GM18951 (cell line): ENCODE measurements at regions not wholly inside any gene's neighbourhood (a gene's known extent, or its start where the extent isn't known, plus 50 kb on each side); places are given as distances from the start of the nearest gene placed in this dataset.
A peak's percentile ranks its signal among the peaks of the same experiment; 100 is the strongest.
"Not testable (repeated sequence)": the region's sequence is repeated elsewhere in the genome, so short reads cannot be mapped to it uniquely, and the experiment has no call there.

Experiments
- POLR2A ChIP-seq: IDR thresholded peaks from 4 replicates; pipeline ENCODE4 v1.6.1; 2011; ENCODE audit warnings: mild to moderate bottlenecking; ENCODE audit not compliant: insufficient read length, insufficient read depth; ENCODE audit errors: extremely low read depth
- in situ Hi-C: fragments of 300-500 bp; cut with MboI; formaldehyde crosslinking; loops from one replicate; pipeline ENCODE4 v1.12.0; 2022; ENCODE audit warnings: low sequenced_read_pairs, mixed read lengths, inconsistent platforms; ENCODE audit not compliant: unreplicated experiment

DNA sequence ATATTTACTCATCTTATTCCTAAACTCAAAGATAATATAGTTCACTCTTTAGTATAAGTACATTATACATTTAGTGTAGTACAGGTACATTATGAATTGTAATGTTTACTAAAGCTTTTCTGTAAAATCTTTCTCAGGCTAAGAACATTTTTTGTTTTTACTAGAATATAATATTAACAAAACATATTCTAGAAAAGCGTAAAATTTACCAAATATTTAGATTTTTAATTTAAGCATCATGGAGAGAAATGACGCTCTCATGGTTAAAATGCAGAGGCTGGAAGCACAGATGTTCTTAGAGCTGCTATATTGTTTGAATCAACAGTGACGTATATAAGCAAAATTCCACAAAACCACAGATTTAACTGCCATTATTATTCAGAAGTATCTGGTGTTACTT lies 54.7 kb upstream of the NBPF15 start:
- in situ Hi-C loops = not testable (repeated sequence)

DNA sequence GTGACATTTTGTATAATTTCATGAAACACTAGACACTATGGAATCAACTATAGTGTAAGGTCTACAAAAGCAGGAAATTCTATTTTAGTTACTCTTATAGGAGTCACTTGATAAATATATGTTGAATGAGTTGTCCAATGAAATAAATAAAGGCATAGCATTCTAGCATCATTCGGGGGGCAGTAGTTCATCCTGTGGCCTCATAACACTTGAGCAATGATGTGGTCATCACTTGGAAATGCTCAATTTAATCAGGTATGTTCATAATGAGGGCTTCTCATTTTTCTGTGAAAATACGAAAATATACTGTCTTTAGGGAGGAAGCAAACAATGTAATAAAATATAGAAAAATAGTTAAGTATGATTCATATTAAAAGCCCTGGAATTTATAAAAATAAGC lies 55.4 kb upstream of the NBPF15 start:
- in situ Hi-C loops = not testable (repeated sequence)

DNA sequence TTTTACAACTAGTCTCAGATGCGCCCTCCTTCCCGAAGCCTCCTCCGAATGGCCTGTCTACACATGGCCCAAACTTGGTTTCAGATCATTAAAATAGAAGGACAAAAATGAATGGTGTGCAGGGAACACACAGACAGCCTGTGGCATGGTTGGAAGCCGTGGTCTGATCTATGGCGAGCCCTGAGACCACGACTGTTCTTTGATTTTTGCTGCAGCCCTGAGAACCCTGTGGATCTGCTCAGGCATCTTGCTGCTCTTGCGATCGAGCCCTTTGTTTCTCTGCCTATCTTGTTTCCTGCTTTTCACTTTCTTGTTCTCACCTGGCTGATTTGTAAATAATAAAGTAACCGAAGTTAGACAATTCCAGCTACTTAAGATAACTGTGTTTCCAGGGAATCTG lies 57.0 kb upstream of the NBPF15 start:
- in situ Hi-C loops = not testable (repeated sequence)

DNA sequence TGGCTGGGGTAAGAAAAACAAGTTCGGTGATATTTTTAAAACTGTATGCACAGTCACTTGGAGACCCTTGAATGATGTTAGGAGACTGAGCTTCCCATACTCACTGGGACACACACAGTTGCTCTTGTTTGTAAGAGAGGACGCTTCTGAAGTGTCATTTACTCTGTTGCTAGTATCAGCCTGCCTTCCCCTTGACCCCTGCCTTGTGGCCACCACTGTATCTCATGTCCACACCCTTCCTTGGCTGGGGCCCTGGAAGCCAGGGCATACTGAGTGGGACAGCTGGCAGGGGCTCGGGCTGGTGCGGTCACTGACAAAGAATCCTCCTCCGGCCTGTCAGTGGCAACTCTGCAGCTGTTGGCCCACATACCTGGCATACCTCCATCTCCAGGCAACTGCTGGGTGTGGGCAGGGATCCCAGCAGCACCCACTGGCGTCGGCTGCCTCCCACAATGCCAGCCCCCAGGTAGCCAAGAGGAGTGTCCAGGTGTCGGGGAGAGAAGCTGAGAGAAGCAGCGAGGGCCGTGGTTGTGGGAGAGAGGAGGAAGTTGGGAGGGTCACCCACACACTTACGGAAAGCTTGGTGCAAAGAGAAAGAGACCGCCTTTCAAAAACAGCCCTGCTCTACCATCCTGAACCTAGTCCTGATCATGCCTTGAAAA lies 58.2 kb upstream of the NBPF15 start:
- in situ Hi-C loops = not testable (repeated sequence)

DNA sequence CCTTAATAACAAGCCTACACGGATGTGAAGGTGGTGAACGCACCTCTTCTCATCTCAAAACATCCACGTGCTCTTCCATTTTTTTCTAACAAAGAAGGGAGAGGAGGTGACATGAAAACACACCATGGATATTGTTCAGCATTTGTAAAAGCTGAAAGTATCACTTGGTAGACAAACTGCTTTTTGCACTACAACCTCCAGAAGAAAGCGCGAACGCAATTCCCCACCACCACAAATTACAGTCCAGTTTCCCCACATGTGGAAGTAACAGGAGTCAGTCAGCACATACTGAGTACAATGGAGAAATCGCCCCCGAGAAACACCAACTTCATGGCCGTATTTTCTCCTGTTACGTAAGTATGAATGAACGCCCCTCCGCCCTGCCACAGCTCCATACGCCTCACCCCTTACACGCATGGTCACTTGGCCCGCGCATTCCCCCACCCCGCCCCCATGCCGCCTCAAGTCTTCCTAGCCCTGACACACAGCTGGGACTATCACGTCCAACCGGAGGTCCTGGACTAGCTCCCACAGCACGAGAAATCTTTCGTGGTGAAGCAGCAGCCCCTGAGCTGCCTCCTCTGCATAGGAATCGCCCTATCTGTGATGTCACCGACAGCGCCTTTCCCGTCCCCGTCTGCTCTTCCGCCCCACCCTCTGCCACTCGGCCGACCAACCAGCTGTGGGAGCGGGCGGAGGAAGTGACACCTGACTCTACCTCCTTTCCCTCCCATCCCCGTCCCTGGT lies 62.4 kb upstream of the NBPF15 start:
- in situ Hi-C loops = not testable (repeated sequence)
- peak; percentile 66 for TF ChIP-seq POLR2A

DNA sequence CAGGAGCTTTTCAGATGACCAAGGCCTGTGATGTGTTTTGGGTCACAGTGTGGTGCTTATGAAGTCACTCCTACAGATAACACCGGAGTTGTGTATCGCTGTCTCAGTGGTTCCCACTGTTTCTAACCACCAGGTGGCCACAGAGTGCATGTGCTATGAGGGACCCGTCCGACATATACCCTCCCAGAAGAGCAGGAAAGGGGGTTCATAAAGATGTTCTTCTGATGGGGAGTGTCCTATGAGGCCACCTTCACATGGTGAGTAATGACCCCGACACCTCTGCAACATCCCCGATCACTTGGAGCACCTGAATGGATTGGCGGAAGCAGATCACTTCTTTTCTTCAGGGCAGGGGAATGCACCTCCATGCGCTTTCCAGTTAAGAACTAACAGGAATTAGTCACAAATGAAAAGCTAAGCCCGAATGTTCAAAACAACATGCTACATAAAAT lies 60.5 kb upstream of the PPIAL4F start:
- in situ Hi-C loops = loop anchor here (25.0 kb wide), 1 partner anchor 1855 kb away; no protein-coding TSS in a partner anchor

DNA sequence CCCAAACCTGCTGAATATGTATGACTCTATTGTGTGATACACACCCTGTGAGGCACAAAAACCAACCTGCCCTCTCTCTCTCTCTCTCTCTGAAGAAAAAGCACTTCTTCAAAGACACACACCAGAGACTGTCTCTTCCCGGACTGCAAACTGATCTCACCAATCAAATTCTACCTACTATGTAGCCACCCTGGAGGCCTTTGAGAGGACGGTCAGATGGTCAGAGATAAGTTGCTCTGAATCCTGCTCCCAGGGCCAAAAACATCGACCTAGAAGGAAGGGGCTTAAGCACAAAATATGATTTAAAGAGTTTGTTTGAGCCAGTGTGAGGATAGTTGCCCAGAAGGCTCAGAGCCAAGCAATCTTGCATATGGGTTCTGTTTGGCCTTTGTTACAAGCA lies 59.2 kb upstream of the PPIAL4F start:
- in situ Hi-C loops = loop anchor here (25.0 kb wide), 1 partner anchor 1854 kb away; no protein-coding TSS in a partner anchor

DNA sequence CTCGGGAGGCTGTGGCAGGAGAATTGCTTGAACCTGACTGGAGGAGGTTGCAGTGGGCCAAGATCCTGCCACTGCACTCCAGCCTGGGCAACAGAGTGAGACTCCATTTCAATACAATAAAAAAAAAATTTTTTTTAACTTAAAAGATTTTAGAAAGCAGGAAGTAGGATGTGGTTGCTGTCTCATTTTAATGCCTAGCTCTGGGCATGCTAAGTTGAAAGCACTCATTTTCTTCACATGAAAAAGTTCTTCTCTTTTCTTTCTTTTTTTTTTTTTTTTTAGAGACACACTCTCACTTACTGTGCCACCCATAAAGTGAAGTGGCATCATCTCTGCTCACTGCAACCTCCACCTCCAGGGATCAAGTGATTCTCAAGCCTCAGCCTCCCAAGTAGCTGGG lies 58.4 kb upstream of the PPIAL4F start:
- in situ Hi-C loops = loop anchor here (25.0 kb wide), 1 partner anchor 1853 kb away; no protein-coding TSS in a partner anchor

DNA sequence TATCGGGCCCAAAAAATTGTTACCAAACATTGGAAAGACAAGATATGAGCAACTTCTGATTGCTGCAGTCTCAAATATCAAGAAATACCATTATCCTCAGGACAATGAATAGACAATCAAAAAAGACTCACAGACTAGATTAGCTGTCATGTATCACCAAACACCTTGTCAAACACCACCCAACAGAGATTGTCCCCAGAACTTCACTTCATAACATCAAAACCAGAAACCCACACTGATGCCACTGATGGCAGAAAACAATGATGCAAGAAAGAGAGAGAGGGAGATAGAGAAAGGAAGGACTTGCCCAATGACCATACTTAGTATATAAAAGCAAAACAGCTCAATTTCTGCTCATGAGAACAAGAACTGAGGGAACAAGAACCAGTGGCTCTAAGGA lies 56.0 kb upstream of the PPIAL4F start:
- in situ Hi-C loops = loop anchor here (25.0 kb wide), 1 partner anchor 1851 kb away; no protein-coding TSS in a partner anchor

DNA sequence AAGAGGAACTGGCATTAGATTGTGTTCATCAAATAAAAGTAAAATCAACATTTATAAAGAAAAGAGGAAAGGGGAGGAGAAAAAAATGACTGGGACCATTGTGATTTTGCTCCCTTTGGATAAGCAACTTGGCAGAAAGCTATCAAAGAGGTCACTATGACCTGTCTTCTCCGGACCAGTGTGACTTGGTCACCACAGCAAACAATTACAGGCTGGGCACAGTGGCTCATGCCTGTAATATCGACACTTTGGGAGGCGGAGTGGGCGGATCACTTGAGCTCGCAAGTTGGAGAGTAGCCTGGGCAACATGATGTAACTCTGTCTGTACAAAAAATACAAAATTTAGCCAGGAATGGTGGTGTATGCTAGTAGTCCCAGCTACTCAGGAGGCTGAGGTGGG lies 55.5 kb upstream of the PPIAL4F start:
- in situ Hi-C loops = loop anchor here (25.0 kb wide), 1 partner anchor 1850 kb away; no protein-coding TSS in a partner anchor

DNA sequence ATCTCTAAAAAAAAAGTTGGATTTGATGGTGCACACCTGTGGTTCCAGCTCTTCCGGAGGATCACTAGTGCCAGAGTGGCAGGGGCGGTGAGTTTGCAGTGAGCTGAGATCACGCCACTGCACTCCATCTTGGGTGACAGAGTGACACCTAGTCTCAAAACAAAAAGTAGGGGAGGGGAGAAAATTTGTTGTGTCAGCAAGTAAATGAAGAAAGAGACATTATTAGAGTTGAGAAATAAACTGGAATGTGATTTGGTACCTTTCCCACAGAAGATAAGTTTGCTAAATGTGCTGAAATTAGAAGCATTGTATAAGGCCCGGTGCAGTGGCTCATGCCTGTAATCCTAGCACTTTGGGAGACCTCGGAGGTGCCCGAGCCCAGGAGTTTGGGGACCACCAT lies 54.0 kb upstream of the PPIAL4F start:
- in situ Hi-C loops = loop anchor here (25.0 kb wide), 1 partner anchor 1849 kb away; no protein-coding TSS in a partner anchor

DNA sequence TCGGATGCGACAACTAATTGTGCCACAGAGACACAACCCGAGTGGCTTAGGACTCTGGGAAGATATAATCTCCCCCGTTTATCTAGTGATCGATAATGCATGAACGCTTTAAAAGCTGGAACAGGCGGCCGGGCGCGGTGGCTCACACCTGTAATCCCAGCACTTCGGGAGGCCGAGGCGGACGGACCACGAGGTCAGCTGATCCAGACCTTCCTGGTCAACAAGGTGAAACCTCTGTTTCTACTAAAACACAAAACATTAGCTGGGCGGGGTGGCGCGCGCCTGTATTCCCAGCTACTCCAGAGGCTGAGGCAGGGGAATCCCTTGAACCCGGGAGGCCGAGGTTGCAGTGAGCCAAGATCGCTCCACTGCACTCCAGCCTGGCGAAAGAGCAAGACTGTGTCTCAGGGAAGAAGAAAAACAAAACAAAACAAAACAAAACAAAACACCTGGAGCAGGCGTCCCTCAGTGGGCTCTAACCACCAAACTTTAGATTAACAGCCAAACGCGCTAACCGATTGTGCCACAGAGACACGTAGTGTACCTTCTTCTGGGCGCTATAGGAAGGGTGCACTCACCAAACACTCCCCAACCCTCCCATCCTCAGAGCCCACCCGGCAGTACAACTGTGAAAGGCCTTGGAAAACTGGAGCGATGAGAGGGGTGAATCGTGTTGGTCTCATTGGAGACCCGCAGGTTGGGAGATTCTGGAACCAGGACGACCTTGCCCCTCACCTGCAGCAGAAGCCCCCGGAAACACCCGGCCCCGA lies 53.3 kb upstream of the PPIAL4F start:
- in situ Hi-C loops = loop anchor here (25.0 kb wide), 1 partner anchor 1848 kb away; no protein-coding TSS in a partner anchor
